ENCODE measurements at regions not wholly inside any gene's neighbourhood (a gene's known extent, or its start where the extent isn't known, plus 50 kb on each side); places are given as distances from the start of the nearest gene placed in this dataset.

DNA sequence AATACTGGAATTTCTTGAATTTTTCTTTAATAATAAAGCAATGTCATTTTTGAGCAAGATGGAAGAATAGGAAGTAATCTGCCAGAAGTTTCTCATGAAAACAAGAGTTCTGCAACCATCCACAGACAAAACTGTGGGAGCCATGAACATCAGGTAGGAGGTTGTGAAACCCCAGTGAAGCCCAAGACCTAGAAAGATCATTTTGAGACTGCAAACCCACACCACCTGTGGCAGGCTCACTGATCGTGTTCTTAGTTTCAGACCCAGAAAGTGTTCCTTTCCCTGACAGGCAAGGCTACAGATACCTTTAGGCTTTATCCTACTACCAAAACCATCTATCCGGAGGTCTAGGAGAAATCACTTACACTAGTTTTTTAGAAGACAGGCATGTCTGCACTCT lies 2189.8 kb upstream of the PCDH20 start:
- no peak for TF ChIP-seq ZNF274 (IDR thresholded peaks at IDR 0.05; ENCODE audit: low read depth, low read length)
- TF ChIP-seq YY1 (IDR thresholded peaks at IDR 0.05; ENCODE audit: insufficient read depth, insufficient read length), result no peak
- TF ChIP-seq SUZ12 (IDR thresholded peaks at IDR 0.05; ENCODE audit: extremely low read depth, insufficient read depth, insufficient read length), result no peak
